ENCODE measurements at regions not wholly inside any gene's neighbourhood (a gene's known extent, or its start where the extent isn't known, plus 50 kb on each side); places are given as distances from the start of the nearest gene placed in this dataset.

GRCh38 chr2:120953066-120953756 is 217.5 kb downstream of the GLI2 start:
- DNase-seq (ENCODE audit: low read depth) = no peak

GRCh38 chr2:120953843-120954584 is 218.3 kb downstream of the GLI2 start:
- DNase-seq (ENCODE audit: low read depth) = no peak

GRCh38 chr2:120954939-120955338 is 219.3 kb downstream of the GLI2 start:
- DNase-seq (ENCODE audit: low read depth) = no peak

GRCh38 chr2:120955427-120955826 is 219.8 kb downstream of the GLI2 start:
- DNase-seq (ENCODE audit: low read depth) = peak; percentile 61

- DNase-seq (ENCODE audit: low read depth) = no peak
Measured at GRCh38 chr2:120956486-120957156, 221.0 kb downstream of the GLI2 start.

- no peak for DNase-seq (ENCODE audit: low read depth)
Measured at GRCh38 chr2:120957905-120958304, 222.2 kb downstream of the GLI2 start.

- no peak for DNase-seq (ENCODE audit: low read depth)
Measured at GRCh38 chr2:120958623-120959366, 223.1 kb downstream of the GLI2 start.

GRCh38 chr2:120959426-120959825 is 223.8 kb downstream of the GLI2 start:
- DNase-seq (ENCODE audit: low read depth) = no peak

GRCh38 chr2:120960770-120961366 is 225.2 kb downstream of the GLI2 start:
- no peak for DNase-seq (ENCODE audit: low read depth)

GRCh38 chr2:120961396-120961795 is 225.7 kb downstream of the GLI2 start:
- no peak for DNase-seq (ENCODE audit: low read depth)

- DNase-seq (ENCODE audit: low read depth) = peak; percentile 55
Measured at GRCh38 chr2:120963997-120964705, 228.5 kb downstream of the GLI2 start.

- peak; percentile 73 for DNase-seq (ENCODE audit: low read depth)
Measured at GRCh38 chr2:120964819-120965218, 229.2 kb downstream of the GLI2 start.

- no peak for DNase-seq (ENCODE audit: low read depth)
Measured at GRCh38 chr2:120966510-120967254, 231.0 kb downstream of the GLI2 start.

GRCh38 chr2:120968307-120969015 is 232.8 kb downstream of the GLI2 start:
- no peak for DNase-seq (ENCODE audit: low read depth)

GRCh38 chr2:120969613-120970355 is 234.1 kb downstream of the GLI2 start:
- DNase-seq (ENCODE audit: low read depth) = no peak

GRCh38 chr2:120971866-120972265 is 236.2 kb downstream of the GLI2 start:
- no peak for DNase-seq (ENCODE audit: low read depth)

- DNase-seq (ENCODE audit: low read depth) = no peak
Measured at GRCh38 chr2:120972286-120972685, 236.6 kb downstream of the GLI2 start.

- no peak for DNase-seq (ENCODE audit: low read depth)
Measured at GRCh38 chr2:120973196-120973595, 237.5 kb downstream of the GLI2 start.

- no peak for DNase-seq (ENCODE audit: low read depth)
Measured at GRCh38 chr2:120974950-120975349, 239.3 kb downstream of the GLI2 start.

Measured in M059J (cell line).